ENCODE measurements at regions not wholly inside any gene's neighbourhood (a gene's known extent, or its start where the extent isn't known, plus 50 kb on each side); places are given as distances from the start of the nearest gene placed in this dataset.

- 17% methylated on average over 4 of the region's 4 CpGs for WGBS
- peak; percentile 38 to 39 for ATAC-seq
- no peak overlapping the region for H3K27ac ChIP-seq (ENCODE audit: low read length)
These were observed 84.5 kb upstream of the DYNC1I1 start for GRCh38 chr7:95687759-95688343.

GRCh38 chr7:95686109-95686508, 86.2 kb upstream of the DYNC1I1 start:
- intact Hi-C loops (cut with DNase I): loop anchor here (5.0 to 10.0 kb wide), 4 partner anchors 91 to 174 kb away; partner anchors contain the start of gene PDK4 (in 2 of the 4)
- H3K4me1 ChIP-seq (ENCODE audit: control insufficient read depth, insufficient read depth, low read length): no peaks in the 10 kb centered on the region
- no peaks in the 10 kb centered on the region for H3K27me3 ChIP-seq (ENCODE audit: control insufficient read depth, insufficient read depth)
- no peak overlapping the region for H3K27ac ChIP-seq (ENCODE audit: low read length)
- no peaks in the 10 kb centered on the region for H3K9me3 ChIP-seq (ENCODE audit: control insufficient read depth, low read length)
- WGBS: 8% methylated on average over 4 of the region's 4 CpGs
- DNase-seq (peak; percentile 53 to 70 (median 55)), ATAC-seq (peak; percentile 73 to 79)
- no peak overlapping the region for H3K4me3 ChIP-seq (ENCODE audit: low read length)

More at GRCh38 chr7:95687759-95688343, 84.5 kb upstream of the DYNC1I1 start:
- intact Hi-C loops (cut with DNase I): loop anchor here (5.0 to 10.0 kb wide), 4 partner anchors 93 to 176 kb away; partner anchors contain the start of gene PDK4 (in 2 of the 4)
- Histone ChIP-seq H3K27me3 (ENCODE audit: control insufficient read depth, insufficient read depth) (no peaks in the 10 kb centered on the region), H3K9me3 (ENCODE audit: control insufficient read depth, low read length) (no peaks in the 10 kb centered on the region), H3K4me3 (ENCODE audit: low read length) (no peak overlapping the region), H3K4me1 (ENCODE audit: control insufficient read depth, insufficient read depth, low read length) (no peaks in the 10 kb centered on the region)
- DNase-seq: no peak

GRCh38 chr7:95684505-95684904, 87.8 kb upstream of the DYNC1I1 start:
- intact Hi-C loops (cut with DNase I): loop anchor here in 3 of 4 donors (5.0 to 10.0 kb wide), 3 partner anchors 87 to 137 kb away; partner anchors contain the start of gene PDK4 (in 3 of the 3)
- Histone ChIP-seq H3K9me3 (ENCODE audit: control insufficient read depth, low read length) (no peaks in the 10 kb centered on the region), H3K4me3 (ENCODE audit: low read length) (no peak overlapping the region), H3K27ac (ENCODE audit: low read length) (no peak overlapping the region), H3K27me3 (ENCODE audit: control insufficient read depth, insufficient read depth) (no peaks in the 10 kb centered on the region), H3K4me1 (ENCODE audit: control insufficient read depth, insufficient read depth, low read length) (no peaks in the 10 kb centered on the region)
- ATAC-seq: peak in 1 of 2 donors; percentile 31
- no peak for DNase-seq
- 88% methylated on average over 2 of the region's 2 CpGs for WGBS

GRCh38 chr7:95684037-95684436, 87.7 kb upstream of the PDK4 start:
- no peak overlapping the region for H3K4me3 ChIP-seq (ENCODE audit: low read length)
- no peaks in the 10 kb centered on the region for H3K9me3 ChIP-seq (ENCODE audit: control insufficient read depth, low read length)
- H3K4me1 ChIP-seq (ENCODE audit: control insufficient read depth, insufficient read depth, low read length): no peaks in the 10 kb centered on the region
- WGBS: 32% methylated on average over 2 of the region's 2 CpGs
- H3K27ac ChIP-seq (ENCODE audit: low read length): no peak overlapping the region
- DNase-seq (no peak), ATAC-seq (peak; percentile 46 to 74)
- H3K27me3 ChIP-seq (ENCODE audit: control insufficient read depth, insufficient read depth): no peaks in the 10 kb centered on the region
- intact Hi-C loops (cut with DNase I): loop anchor here in 3 of 4 donors (5.0 to 10.0 kb wide), 3 partner anchors 87 to 137 kb away; partner anchors contain the start of gene PDK4 (in 3 of the 3)

GRCh38 chr7:95682913-95683312, 86.6 kb upstream of the PDK4 start:
- no peaks in the 10 kb centered on the region for H3K9me3 ChIP-seq (ENCODE audit: control insufficient read depth, low read length)
- 86% methylated on average over 3 of the region's 3 CpGs for WGBS
- H3K4me3 ChIP-seq (ENCODE audit: low read length): no peak overlapping the region
- H3K27ac ChIP-seq (ENCODE audit: low read length): no peak overlapping the region
- no peaks in the 10 kb centered on the region for H3K4me1 ChIP-seq (ENCODE audit: control insufficient read depth, insufficient read depth, low read length)
- no peaks in the 10 kb centered on the region for H3K27me3 ChIP-seq (ENCODE audit: control insufficient read depth, insufficient read depth)
- ATAC-seq: no peak
- intact Hi-C loops (cut with DNase I): loop anchor here in 3 of 4 donors (5.0 to 10.0 kb wide), 3 partner anchors 86 to 136 kb away; partner anchors contain the start of gene PDK4 (in 3 of the 3)
- DNase-seq: no peak

GRCh38 chr7:95676691-95677090, 80.4 kb upstream of the PDK4 start:
- 72% methylated on average over 3 of the region's 3 CpGs for WGBS
- DNase-seq: no peak
- no peak for ATAC-seq
- no peaks in the 10 kb centered on the region for H3K9me3 ChIP-seq (ENCODE audit: control insufficient read depth, low read length)
- H3K27me3 ChIP-seq (ENCODE audit: control insufficient read depth, insufficient read depth): no peaks in the 10 kb centered on the region
- H3K4me1 ChIP-seq (ENCODE audit: control insufficient read depth, insufficient read depth, low read length): no peaks in the 10 kb centered on the region
- H3K4me3 ChIP-seq (ENCODE audit: low read length): no peak overlapping the region
- H3K27ac ChIP-seq (ENCODE audit: low read length): no peak overlapping the region
- intact Hi-C loops (cut with DNase I): no loop called here

- H3K27ac ChIP-seq (ENCODE audit: low read length): no peak overlapping the region
- no peaks in the 10 kb centered on the region for H3K4me1 ChIP-seq (ENCODE audit: control insufficient read depth, insufficient read depth, low read length)
- no peaks in the 10 kb centered on the region for H3K27me3 ChIP-seq (ENCODE audit: control insufficient read depth, insufficient read depth)
- intact Hi-C loops (cut with DNase I): no loop called here
- H3K4me3 ChIP-seq (ENCODE audit: low read length): no peak overlapping the region
- WGBS: 88% methylated on average over 3 of the region's 3 CpGs
- H3K9me3 ChIP-seq (ENCODE audit: control insufficient read depth, low read length): no peaks in the 10 kb centered on the region
- no peak for DNase-seq
- no peak for ATAC-seq
These were observed 79.3 kb upstream of the PDK4 start for GRCh38 chr7:95675632-95676031.

GRCh38 chr7:95675016-95675415, 78.7 kb upstream of the PDK4 start:
- Histone ChIP-seq H3K4me1 (ENCODE audit: control insufficient read depth, insufficient read depth, low read length) (no peaks in the 10 kb centered on the region), H3K4me3 (ENCODE audit: low read length) (no peak overlapping the region), H3K27ac (ENCODE audit: low read length) (no peak overlapping the region), H3K27me3 (ENCODE audit: control insufficient read depth, insufficient read depth) (no peaks in the 10 kb centered on the region), H3K9me3 (ENCODE audit: control insufficient read depth, low read length) (no peaks in the 10 kb centered on the region)
- no peak for ATAC-seq
- no peak for DNase-seq
- WGBS: 90% methylated on average over 6 of the region's 6 CpGs
- intact Hi-C loops (cut with DNase I): no loop called here

- no peaks in the 10 kb centered on the region for H3K27me3 ChIP-seq (ENCODE audit: control insufficient read depth, insufficient read depth)
- intact Hi-C loops (cut with DNase I): no loop called here
- no peaks in the 10 kb centered on the region for H3K4me1 ChIP-seq (ENCODE audit: control insufficient read depth, insufficient read depth, low read length)
- H3K4me3 ChIP-seq (ENCODE audit: low read length): no peak overlapping the region
- DNase-seq (no peak), ATAC-seq (no peak)
- no peak overlapping the region for H3K27ac ChIP-seq (ENCODE audit: low read length)
- WGBS: 88% methylated on average over 3 of the region's 3 CpGs
- H3K9me3 ChIP-seq (ENCODE audit: control insufficient read depth, low read length): no peaks in the 10 kb centered on the region
These were observed 77.8 kb upstream of the PDK4 start for GRCh38 chr7:95674101-95674500.

GRCh38 chr7:95672434-95672833, 76.1 kb upstream of the PDK4 start:
- intact Hi-C loops (cut with DNase I): no loop called here
- Histone ChIP-seq H3K4me3 (ENCODE audit: low read length) (no peak overlapping the region), H3K9me3 (ENCODE audit: control insufficient read depth, low read length) (no peaks in the 10 kb centered on the region), H3K4me1 (ENCODE audit: control insufficient read depth, insufficient read depth, low read length) (no peaks in the 10 kb centered on the region), H3K27me3 (ENCODE audit: control insufficient read depth, insufficient read depth) (no peaks in the 10 kb centered on the region), H3K27ac (ENCODE audit: low read length) (no peak overlapping the region)
- 86% methylated on average over 2 of the region's 2 CpGs for WGBS
- ATAC-seq: no peak
- DNase-seq: no peak

- WGBS: 80% methylated on average over 2 of the region's 2 CpGs
- Histone ChIP-seq H3K4me1 (ENCODE audit: control insufficient read depth, insufficient read depth, low read length) (no peaks in the 10 kb centered on the region), H3K9me3 (ENCODE audit: control insufficient read depth, low read length) (no peaks in the 10 kb centered on the region), H3K27ac (ENCODE audit: low read length) (no peak overlapping the region), H3K4me3 (ENCODE audit: low read length) (no peak overlapping the region), H3K27me3 (ENCODE audit: control insufficient read depth, insufficient read depth) (no peaks in the 10 kb centered on the region)
- intact Hi-C loops (cut with DNase I): no loop called here
- DNase-seq (no peak), ATAC-seq (peak in 1 of 2 donors; percentile 14)
These were observed 73.2 kb upstream of the PDK4 start for GRCh38 chr7:95669513-95669912.
